Upper lobe of left lung (tissue), 6 donors: ENCODE measurements at regions not wholly inside any gene's neighbourhood (a gene's known extent, or its start where the extent isn't known, plus 50 kb on each side); places are given as distances from the start of the nearest gene placed in this dataset.

Experiments
- ATAC-seq, 2 donors: fragments of 200-7000 bp; cut with Tn5 transposase; one replicate each; pipeline ENCODE4 v1.9.1; 2022; ENCODE audit warnings: mild to moderate bottlenecking in 2 of 2, moderate library complexity in 2 of 2; ENCODE audit not compliant: low FRiP score in 2 of 2
- DNase-seq, 2 donors: peaks; one replicate each; pipeline ENCODE4 v3.0.0-alpha.2; 2019 to 2020
- H3K27ac ChIP-seq, 4 donors: fragments of 200-600 bp; sonication (generic); one replicate each; pipeline ENCODE4 v1.5.1; 2016 to 2019
- H3K27me3 ChIP-seq, 4 donors: fragments of 200-600 bp; sonication (generic); one replicate each; pipeline ENCODE4 v1.5.1; 2017 to 2019
- H3K36me3 ChIP-seq, 4 donors: fragments of 200-600 bp; sonication (generic); one replicate each; pipeline ENCODE4 v1.5.1; 2016 to 2019
- H3K4me1 ChIP-seq, 4 donors: fragments of 200-600 bp; sonication (generic); one replicate each; pipeline ENCODE4 v1.5.1; 2018 to 2019
- H3K4me3 ChIP-seq, 4 donors: fragments of 200-600 bp; sonication (generic); one replicate each; pipeline ENCODE4 v1.5.1; 2017 to 2019; ENCODE audit warnings: mild to moderate bottlenecking in 2 of 4, moderate library complexity in 1 of 4
- H3K9me3 ChIP-seq, 4 donors: fragments of 200-600 bp; sonication (generic); one replicate each; pipeline ENCODE4 v1.5.1; 2018 to 2019
- EP300 ChIP-seq, 4 donors: sonication (generic); formaldehyde crosslinking; IDR thresholded peaks; one replicate each; pipeline ENCODE4 v1.5.1; 2017; ENCODE audit warnings: antibody characterized with exemption in 4 of 4, control low read depth in 2 of 4
- POLR2A ChIP-seq, 4 donors: fragments of 450-650 bp; IDR thresholded peaks; one replicate each; pipeline ENCODE4 v1.5.1; 2016 to 2017; ENCODE audit warnings: antibody characterized with exemption in 4 of 4, mild to moderate bottlenecking in 2 of 4
- POLR2AphosphoS5 ChIP-seq, 2 donors: sonication (generic); formaldehyde crosslinking; IDR thresholded peaks; one replicate each; pipeline ENCODE4 v1.5.1; 2017; ENCODE audit warnings: antibody characterized with exemption in 2 of 2
- WGBS, 2 donors: methylation state at CpG; one replicate each; pipeline ENCODE4 v1.1.5; 2017 to 2018; 5-methylcytosine and 5-hydroxymethylcytosine counted together
- TF ChIP-seq, protein P1 (sequence below), 6 experiments: fragments of 450-650 bp in 4 of 6; fragments of 200-600 bp in 2 of 6; sonication (generic) in 2 of 6; IDR thresholded peaks; one replicate each; pipeline ENCODE4 v1.5.1; 2016 to 2019; ENCODE audit warnings: antibody characterized with exemption in 6 of 6
- donor health status: DM: no; HTN: no; CAD: no; lungs with moderate emphysema.
- donor health status: DM: no; HTN: yes; CAD: no; lungs with severe emphysema.

DNA sequence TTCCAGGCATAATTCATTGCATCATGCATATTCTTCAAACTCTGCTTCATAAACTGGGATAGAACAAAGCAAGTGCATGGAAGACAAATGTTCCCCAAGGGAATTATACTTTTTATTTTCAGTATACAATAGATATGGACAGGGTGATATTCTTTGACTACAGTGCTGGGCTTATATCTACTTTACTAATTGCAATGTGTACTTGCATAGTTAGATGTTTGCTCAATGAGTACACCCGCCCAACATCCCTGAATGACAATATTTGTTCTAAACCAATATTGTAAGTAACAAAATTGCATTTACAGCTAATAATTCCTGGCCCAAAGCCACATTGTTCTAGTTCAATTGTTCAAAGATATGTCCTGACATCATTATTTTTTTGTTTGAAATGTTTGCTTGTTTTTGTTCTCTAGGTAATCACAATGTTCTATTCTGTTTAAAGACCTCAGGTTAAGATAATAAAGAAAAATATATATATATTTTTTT lies 171.4 kb downstream of the PTN start:
- Histone ChIP-seq H3K4me1 (no peaks in the 10 kb centered on the region), H3K27ac (no peak overlapping the region), H3K4me3 (no peak overlapping the region), H3K9me3 (no peaks in the 10 kb centered on the region), H3K36me3 (no peaks in the 10 kb centered on the region), H3K27me3 (no peaks in the 10 kb centered on the region)
- TF ChIP-seq EP300 (IDR thresholded peaks at IDR 0.05) (no peak), POLR2A (IDR thresholded peaks at IDR 0.05) (no peak)
- no peak for DNase-seq
- no peak for ATAC-seq
- WGBS, 2 donors, result 73 to 75% methylated on average over 1 of the region's 1 CpG

DNA sequence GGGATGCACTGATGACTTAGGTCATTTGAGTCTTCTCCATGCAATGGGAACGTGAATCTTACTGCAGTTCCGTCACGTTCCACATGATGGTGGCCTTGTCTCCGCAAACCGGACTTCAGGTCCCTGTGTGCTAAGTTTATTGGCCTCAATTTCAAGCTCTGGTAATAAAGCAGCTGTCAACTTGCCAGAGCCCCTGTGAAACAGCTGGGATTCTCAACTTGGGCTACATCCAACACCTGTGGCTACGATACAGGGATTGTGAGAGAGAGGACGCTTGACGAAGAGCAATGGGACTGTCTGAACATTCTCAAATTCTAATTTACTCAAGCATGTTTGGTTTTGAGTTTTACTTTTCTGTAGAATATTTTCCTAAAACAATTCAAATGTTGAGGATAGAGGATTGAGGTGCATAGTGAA lies 174.2 kb downstream of the PTN start:
- Histone ChIP-seq H3K9me3 (no peaks in the 10 kb centered on the region), H3K36me3 (no peaks in the 10 kb centered on the region), H3K27me3 (no peaks in the 10 kb centered on the region), H3K27ac (no peak overlapping the region), H3K4me3 (no peak overlapping the region), H3K4me1 (no peaks in the 10 kb centered on the region)
- DNase-seq (peak in 1 of 2 donors; percentile 33), ATAC-seq (peak in 1 of 2 donors; percentile 52)
- WGBS, 2 donors, result 42 to 48% methylated on average over 8 of the region's 8 CpGs
- TF ChIP-seq POLR2AphosphoS5 (IDR thresholded peaks at IDR 0.05) (no peak), POLR2A (IDR thresholded peaks at IDR 0.05) (no peak)
- TF ChIP-seq, protein P1, sequence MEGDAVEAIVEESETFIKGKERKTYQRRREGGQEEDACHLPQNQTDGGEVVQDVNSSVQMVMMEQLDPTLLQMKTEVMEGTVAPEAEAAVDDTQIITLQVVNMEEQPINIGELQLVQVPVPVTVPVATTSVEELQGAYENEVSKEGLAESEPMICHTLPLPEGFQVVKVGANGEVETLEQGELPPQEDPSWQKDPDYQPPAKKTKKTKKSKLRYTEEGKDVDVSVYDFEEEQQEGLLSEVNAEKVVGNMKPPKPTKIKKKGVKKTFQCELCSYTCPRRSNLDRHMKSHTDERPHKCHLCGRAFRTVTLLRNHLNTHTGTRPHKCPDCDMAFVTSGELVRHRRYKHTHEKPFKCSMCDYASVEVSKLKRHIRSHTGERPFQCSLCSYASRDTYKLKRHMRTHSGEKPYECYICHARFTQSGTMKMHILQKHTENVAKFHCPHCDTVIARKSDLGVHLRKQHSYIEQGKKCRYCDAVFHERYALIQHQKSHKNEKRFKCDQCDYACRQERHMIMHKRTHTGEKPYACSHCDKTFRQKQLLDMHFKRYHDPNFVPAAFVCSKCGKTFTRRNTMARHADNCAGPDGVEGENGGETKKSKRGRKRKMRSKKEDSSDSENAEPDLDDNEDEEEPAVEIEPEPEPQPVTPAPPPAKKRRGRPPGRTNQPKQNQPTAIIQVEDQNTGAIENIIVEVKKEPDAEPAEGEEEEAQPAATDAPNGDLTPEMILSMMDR (IDR thresholded peaks at IDR 0.05), result peak in 5 of 6 experiments; percentile 16 to 63 (median 49)

DNA sequence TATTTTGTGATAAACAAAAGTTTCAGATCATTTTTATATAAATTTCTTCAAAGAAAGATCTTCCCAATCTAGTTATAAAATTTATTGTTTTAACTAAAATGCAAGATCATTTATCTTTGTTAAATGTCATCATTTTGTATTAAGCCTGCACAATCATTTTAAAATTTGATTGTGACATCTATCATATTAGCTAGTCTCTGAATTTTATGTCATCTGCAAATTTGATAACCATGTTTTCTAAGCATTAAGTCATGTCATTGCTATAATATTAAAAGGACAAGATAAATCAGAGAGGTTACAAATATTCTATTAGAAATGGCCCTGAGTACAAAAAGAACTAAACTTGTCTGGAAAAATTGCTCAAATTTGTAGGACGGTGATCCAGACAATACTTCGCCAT lies 175.9 kb downstream of the PTN start:
- H3K27ac ChIP-seq, result no peak overlapping the region
- no peak for ATAC-seq
- H3K4me3 ChIP-seq, result no peak overlapping the region
- TF ChIP-seq EP300 (IDR thresholded peaks at IDR 0.05), result no peak
- no peak for TF ChIP-seq POLR2A (IDR thresholded peaks at IDR 0.05)
- TF ChIP-seq, protein P1 (IDR thresholded peaks at IDR 0.05), result no peak
- no peak for TF ChIP-seq POLR2AphosphoS5 (IDR thresholded peaks at IDR 0.05)
- no peaks in the 10 kb centered on the region for H3K27me3 ChIP-seq
- H3K4me1 ChIP-seq, result no peaks in the 10 kb centered on the region
- H3K9me3 ChIP-seq, result no peaks in the 10 kb centered on the region
- DNase-seq, result no peak
- H3K36me3 ChIP-seq, result no peaks in the 10 kb centered on the region
- WGBS, 2 donors, result 86 to 89% methylated on average over 2 of the region's 2 CpGs

DNA sequence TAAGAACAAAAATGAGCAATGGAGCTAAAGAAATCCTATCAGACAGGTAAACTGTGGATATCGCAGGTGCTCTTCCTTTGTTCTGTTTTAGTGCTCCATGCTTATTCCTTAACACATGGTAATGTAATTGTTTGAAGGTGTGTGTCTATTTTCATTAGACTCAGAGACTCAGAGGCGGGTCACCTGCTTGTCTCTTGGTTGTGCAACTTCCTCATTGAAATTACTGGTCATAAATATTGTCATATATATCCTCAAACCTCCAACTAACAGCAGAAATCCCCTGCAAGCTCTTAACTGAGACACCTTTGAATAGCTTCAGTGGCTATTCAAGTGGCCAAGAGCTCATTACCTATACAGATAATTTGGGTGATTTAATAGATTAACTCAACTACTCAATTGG lies 177.2 kb downstream of the PTN start:
- WGBS, 2 donors, result 61 to 64% methylated on average over 2 of the region's 2 CpGs
- TF ChIP-seq EP300 (IDR thresholded peaks at IDR 0.05) (no peak), POLR2AphosphoS5 (IDR thresholded peaks at IDR 0.05) (no peak), POLR2A (IDR thresholded peaks at IDR 0.05) (no peak)
- TF ChIP-seq, protein P1 (IDR thresholded peaks at IDR 0.05), result no peak
- Histone ChIP-seq H3K36me3 (no peaks in the 10 kb centered on the region), H3K27ac (no peak overlapping the region), H3K4me3 (no peak overlapping the region), H3K27me3 (no peaks in the 10 kb centered on the region), H3K4me1 (no peaks in the 10 kb centered on the region), H3K9me3 (no peaks in the 10 kb centered on the region)
- no peak for ATAC-seq
- no peak for DNase-seq

DNA sequence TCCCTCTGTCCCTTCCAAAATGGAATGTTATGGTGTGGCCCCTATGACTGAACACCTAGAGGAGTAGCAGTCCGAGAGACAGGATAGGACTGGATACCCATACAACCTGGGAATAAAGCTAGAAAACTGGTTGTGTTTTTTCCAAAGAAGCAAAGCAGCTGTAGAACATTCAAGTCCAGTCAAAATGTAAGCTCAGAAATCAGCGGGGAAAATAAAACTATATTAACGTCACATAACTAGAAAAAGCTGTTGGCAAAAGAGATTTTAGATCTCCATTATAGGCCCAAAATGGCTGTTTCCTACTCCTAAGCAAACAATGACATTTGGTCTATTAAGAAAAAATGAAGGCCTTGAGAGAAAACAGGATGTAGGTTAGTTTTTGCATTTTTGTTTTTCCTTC lies 177.7 kb downstream of the PTN start:
- no peak for TF ChIP-seq POLR2A (IDR thresholded peaks at IDR 0.05)
- TF ChIP-seq, protein P1 (IDR thresholded peaks at IDR 0.05), result no peak
- TF ChIP-seq POLR2AphosphoS5 (IDR thresholded peaks at IDR 0.05), result no peak
- TF ChIP-seq EP300 (IDR thresholded peaks at IDR 0.05), result no peak
- DNase-seq (no peak), ATAC-seq (no peak)
- Histone ChIP-seq H3K27ac (no peak overlapping the region), H3K4me1 (no peaks in the 10 kb centered on the region), H3K27me3 (no peaks in the 10 kb centered on the region), H3K9me3 (no peaks in the 10 kb centered on the region), H3K36me3 (no peaks in the 10 kb centered on the region), H3K4me3 (no peak overlapping the region)
- 89 to 92% methylated on average over 3 of the region's 3 CpGs for WGBS, 2 donors
